ENCODE measurements at regions not wholly inside any gene's neighbourhood (a gene's known extent, or its start where the extent isn't known, plus 50 kb on each side); places are given as distances from the start of the nearest gene placed in this dataset.

DNA sequence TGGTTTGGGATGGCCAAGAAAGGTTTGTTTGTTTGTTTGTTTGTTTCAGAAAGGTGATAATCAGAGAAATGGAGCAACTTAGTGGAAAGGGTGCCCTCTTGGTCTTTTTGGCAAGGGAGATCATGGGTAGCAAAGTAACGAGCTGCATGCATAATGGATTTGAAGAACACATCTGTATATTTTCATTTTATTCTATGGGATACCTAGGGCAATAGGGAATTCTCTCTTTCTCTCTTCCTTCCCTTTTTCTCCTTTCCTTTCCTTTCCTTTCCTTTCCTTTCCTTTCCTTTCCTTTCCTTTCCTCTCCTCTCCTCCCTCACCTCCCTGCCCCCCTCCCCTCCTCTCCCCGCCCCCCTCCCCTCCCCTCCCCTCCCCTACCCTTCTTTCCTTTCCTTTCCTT lies 492.1 kb downstream of the NEBL start:
- Histone ChIP-seq H3K4me1 (no peaks in the 10 kb centered on the region), H3K36me3 (no peaks in the 10 kb centered on the region), H3K27ac (no peak overlapping the region), H3K4me3 (no peak overlapping the region), H3K9me3 (no peaks in the 10 kb centered on the region), H3K27me3 (no peaks in the 10 kb centered on the region)
- no peak for ATAC-seq
- TF ChIP-seq, protein P1, sequence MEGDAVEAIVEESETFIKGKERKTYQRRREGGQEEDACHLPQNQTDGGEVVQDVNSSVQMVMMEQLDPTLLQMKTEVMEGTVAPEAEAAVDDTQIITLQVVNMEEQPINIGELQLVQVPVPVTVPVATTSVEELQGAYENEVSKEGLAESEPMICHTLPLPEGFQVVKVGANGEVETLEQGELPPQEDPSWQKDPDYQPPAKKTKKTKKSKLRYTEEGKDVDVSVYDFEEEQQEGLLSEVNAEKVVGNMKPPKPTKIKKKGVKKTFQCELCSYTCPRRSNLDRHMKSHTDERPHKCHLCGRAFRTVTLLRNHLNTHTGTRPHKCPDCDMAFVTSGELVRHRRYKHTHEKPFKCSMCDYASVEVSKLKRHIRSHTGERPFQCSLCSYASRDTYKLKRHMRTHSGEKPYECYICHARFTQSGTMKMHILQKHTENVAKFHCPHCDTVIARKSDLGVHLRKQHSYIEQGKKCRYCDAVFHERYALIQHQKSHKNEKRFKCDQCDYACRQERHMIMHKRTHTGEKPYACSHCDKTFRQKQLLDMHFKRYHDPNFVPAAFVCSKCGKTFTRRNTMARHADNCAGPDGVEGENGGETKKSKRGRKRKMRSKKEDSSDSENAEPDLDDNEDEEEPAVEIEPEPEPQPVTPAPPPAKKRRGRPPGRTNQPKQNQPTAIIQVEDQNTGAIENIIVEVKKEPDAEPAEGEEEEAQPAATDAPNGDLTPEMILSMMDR (IDR thresholded peaks at IDR 0.05), result no peak
- intact Hi-C loops (cut with DNase I), result no loop called here
- no peak for DNase-seq
- FAIRE-seq, result no peak
- WGBS, 2 donors, result 48 to 50% methylated on average over 1 of the region's 2 CpGs

DNA sequence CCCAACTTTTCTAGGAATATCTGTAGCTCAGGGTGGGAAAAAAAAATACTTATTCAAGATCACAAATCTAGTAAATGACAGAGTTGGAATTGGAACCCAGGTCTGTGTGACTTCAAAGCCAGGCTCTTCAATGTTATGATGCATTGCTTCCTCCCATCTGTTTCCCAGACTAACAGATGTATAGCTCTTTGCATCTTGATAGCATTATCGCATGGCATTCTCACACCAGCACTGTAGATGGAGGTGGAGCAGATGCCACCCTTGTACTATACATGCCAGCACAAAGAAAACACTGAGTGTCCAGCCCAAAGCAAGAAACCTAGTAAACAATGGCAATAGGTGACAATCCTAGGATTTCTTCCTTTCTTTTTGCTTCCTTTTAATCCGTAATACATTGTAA lies 497.3 kb downstream of the NEBL start:
- 59 to 66% methylated on average over 2 of the region's 2 CpGs for WGBS, 2 donors
- H3K9me3 ChIP-seq, result no peaks in the 10 kb centered on the region
- DNase-seq (no peak), FAIRE-seq (no peak), ATAC-seq (no peak)
- no peak overlapping the region for H3K27ac ChIP-seq
- TF ChIP-seq, protein P1 (IDR thresholded peaks at IDR 0.05), result no peak
- H3K4me1 ChIP-seq, result no peaks in the 10 kb centered on the region
- no peaks in the 10 kb centered on the region for H3K27me3 ChIP-seq
- intact Hi-C loops (cut with DNase I), result no loop called here
- no peaks in the 10 kb centered on the region for H3K36me3 ChIP-seq
- no peak overlapping the region for H3K4me3 ChIP-seq

DNA sequence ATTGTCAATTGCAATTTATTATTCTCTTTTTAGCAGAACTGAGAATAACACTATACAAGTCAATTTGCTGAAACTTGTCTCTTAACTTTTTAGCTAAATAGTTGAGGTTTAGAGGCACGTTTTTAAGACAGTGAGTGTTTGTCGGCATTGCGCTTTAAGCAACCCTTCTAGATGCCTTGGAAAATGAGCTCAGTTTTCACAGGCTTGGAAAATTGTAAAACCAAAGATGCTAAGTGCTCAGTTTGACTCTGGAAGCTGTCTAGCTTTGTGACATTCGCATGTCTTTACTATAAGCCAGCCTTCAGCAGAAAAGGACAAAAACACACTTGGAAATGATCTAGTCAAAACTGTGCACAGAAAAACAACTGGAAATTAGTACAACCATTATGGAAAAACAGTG lies 500.4 kb downstream of the NEBL start:
- ATAC-seq (no peak), FAIRE-seq (no peak), DNase-seq (no peak)
- 66 to 78% methylated on average over 4 of the region's 4 CpGs for WGBS, 2 donors
- H3K9me3 ChIP-seq, result no peaks in the 10 kb centered on the region
- no peaks in the 10 kb centered on the region for H3K4me1 ChIP-seq
- TF ChIP-seq, protein P1 (IDR thresholded peaks at IDR 0.05), result no peak
- H3K4me3 ChIP-seq, result no peak overlapping the region
- H3K27me3 ChIP-seq, result no peaks in the 10 kb centered on the region
- intact Hi-C loops (cut with DNase I), result no loop called here
- H3K36me3 ChIP-seq, result no peaks in the 10 kb centered on the region
- no peak overlapping the region for H3K27ac ChIP-seq

DNA sequence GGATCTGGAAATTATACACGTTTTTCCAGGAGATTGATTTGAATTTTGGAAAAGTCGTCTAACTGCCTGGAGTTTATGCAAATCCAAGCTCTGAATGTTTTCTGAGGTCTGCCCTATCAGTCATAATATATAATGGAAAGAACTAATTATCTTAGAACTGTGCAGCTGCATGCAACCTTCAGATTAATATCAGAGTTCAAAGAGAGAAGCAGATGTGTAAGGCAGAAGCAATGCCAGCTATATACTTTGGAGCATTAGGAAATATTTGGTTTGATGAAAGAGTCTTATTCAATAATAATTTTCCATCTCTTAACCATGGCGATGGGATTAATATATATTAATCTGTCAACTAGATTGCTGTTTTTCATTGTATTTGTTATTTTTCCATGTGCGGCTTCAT lies 500.9 kb downstream of the NEBL start:
- Histone ChIP-seq H3K4me3 (no peak overlapping the region), H3K9me3 (no peaks in the 10 kb centered on the region), H3K4me1 (no peaks in the 10 kb centered on the region), H3K27ac (no peak overlapping the region), H3K27me3 (no peaks in the 10 kb centered on the region), H3K36me3 (no peaks in the 10 kb centered on the region)
- no peak for FAIRE-seq
- WGBS, 2 donors, result 55 to 59% methylated on average over 4 of the region's 4 CpGs
- TF ChIP-seq, protein P1 (IDR thresholded peaks at IDR 0.05), result no peak
- intact Hi-C loops (cut with DNase I), result no loop called here
- ATAC-seq, result no peak
- DNase-seq, result no peak

DNA sequence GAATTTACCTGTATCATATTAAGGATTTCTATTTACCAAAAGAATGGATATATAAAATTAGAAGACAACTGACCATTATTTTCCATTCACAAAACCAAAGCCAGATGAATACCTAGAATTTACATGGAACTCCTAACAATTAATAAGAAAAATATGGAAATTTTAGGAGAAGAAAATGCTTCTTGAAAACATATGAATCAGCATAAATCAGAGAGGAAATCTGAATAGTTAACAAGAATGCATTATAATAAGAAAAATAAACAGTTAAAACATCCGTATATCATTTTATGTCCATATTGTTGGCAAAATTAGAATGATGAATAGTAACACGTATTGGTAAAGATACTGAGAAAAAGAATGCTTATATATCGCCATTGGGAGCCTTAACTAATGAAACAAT lies 505.5 kb downstream of the NEBL start:
- H3K36me3 ChIP-seq, result no peaks in the 10 kb centered on the region
- DNase-seq, result no peak
- ATAC-seq, result no peak
- no peaks in the 10 kb centered on the region for H3K27me3 ChIP-seq
- 66 to 83% methylated on average over 3 of the region's 3 CpGs for WGBS, 2 donors
- H3K4me3 ChIP-seq, result no peak overlapping the region
- intact Hi-C loops (cut with DNase I), result no loop called here
- no peaks in the 10 kb centered on the region for H3K9me3 ChIP-seq
- H3K4me1 ChIP-seq, result no peaks in the 10 kb centered on the region
- FAIRE-seq, result no peak
- H3K27ac ChIP-seq, result no peak overlapping the region
- TF ChIP-seq, protein P1 (IDR thresholded peaks at IDR 0.05), result no peak

Data from pancreas (tissue), 10 donors.